CD4-positive, alpha-beta T cell (primary cell): ENCODE measurements at regions not wholly inside any gene's neighbourhood (a gene's known extent, or its start where the extent isn't known, plus 50 kb on each side); places are given as distances from the start of the nearest gene placed in this dataset.

Source experiments
- ATAC-seq: fragments of 200-7000 bp; cut with Tn5 transposase; one replicate; pipeline ENCODE4 v1.10.0; 2022; ENCODE audit warnings: mild to moderate bottlenecking; ENCODE audit not compliant: poor library complexity
- CTCF ChIA-PET: fragments of 350-600 bp; sonication (Branson Sonifier 250); formaldehyde crosslinking; loops from one replicate; lab custom pipeline; 2021; ENCODE audit warnings: antibody characterized with exemption, inconsistent platforms; lab: Charles Lee
- POLR2A ChIA-PET: fragments of 350-600 bp; sonication (Branson Sonifier 250); formaldehyde crosslinking; loops from one replicate; lab custom pipeline; 2021; ENCODE audit warnings: antibody characterized with exemption, inconsistent platforms; lab: Charles Lee
- DNase-seq, 14 experiments: peaks; one replicate each; pipeline ENCODE4 v3.0.0-alpha.2; 2013 to 2020; ENCODE audit warnings: mixed read lengths in 2 of 14
- H3K27ac ChIP-seq, 2 donors: one replicate each; pipeline versions ENCODE4 v1.5.1 to v1.7.0; 2013; ENCODE audit warnings: low read length in 2 of 2, low read depth in 1 of 2, mild to moderate bottlenecking in 1 of 2
- H3K27me3 ChIP-seq, 2 experiments: 1 replicate in 1 of 2; 2 replicates in 1 of 2; pipeline versions ENCODE4 v1.6.1 to v1.7.0; 2013; ENCODE audit warnings: low read length in 2 of 2, control low read depth in 1 of 2, mild to moderate bottlenecking in 1 of 2, moderate library complexity in 1 of 2; ENCODE audit not compliant: insufficient read depth in 2 of 2, control insufficient read depth in 1 of 2
- H3K36me3 ChIP-seq: one replicate; pipeline ENCODE4 v1.6.1; 2013; ENCODE audit warnings: low read length, control low read depth; ENCODE audit not compliant: insufficient read depth
- H3K4me1 ChIP-seq: one replicate; pipeline ENCODE4 v1.6.1; 2013; ENCODE audit warnings: low read length, control low read depth; ENCODE audit not compliant: insufficient read depth
- H3K4me3 ChIP-seq: one replicate; pipeline ENCODE4 v1.5.1; 2013; ENCODE audit warnings: mild to moderate bottlenecking, low read length, moderate library complexity
- H3K9me3 ChIP-seq, 2 experiments: 1 replicate in 1 of 2; 2 replicates in 1 of 2; pipeline versions ENCODE4 v1.6.1 to v1.7.0; 2013; ENCODE audit warnings: low read length in 2 of 2, mild to moderate bottlenecking in 2 of 2, control low read depth in 1 of 2, moderate library complexity in 1 of 2; ENCODE audit not compliant: control insufficient read depth in 1 of 2, insufficient read depth in 1 of 2
- H3K27ac Mint-ChIP-seq: one replicate; pipeline ENCODE4 v1.8.0; 2020; ENCODE audit warnings: mixed read lengths
- H3K27me3 Mint-ChIP-seq: one replicate; pipeline ENCODE4 v1.8.0; 2021; ENCODE audit warnings: mixed read lengths
- H3K36me3 Mint-ChIP-seq: one replicate; pipeline ENCODE4 v1.8.0; 2021; ENCODE audit warnings: low read depth, mixed read lengths
- H3K4me1 Mint-ChIP-seq: one replicate; pipeline ENCODE4 v1.8.0; 2021; ENCODE audit warnings: low read depth, mixed read lengths
- H3K4me3 Mint-ChIP-seq: one replicate; pipeline ENCODE4 v1.8.0; 2020; ENCODE audit warnings: mild to moderate bottlenecking, mixed read lengths
- H3K9me3 Mint-ChIP-seq: one replicate; pipeline ENCODE4 v1.8.0; 2020; ENCODE audit warnings: mixed read lengths
- CTCF ChIP-seq: fragments of 200-600 bp; IDR thresholded peaks from one replicate; pipeline ENCODE4 v1.8.0; 2022; ENCODE audit warnings: antibody characterized with exemption, mild to moderate bottlenecking
- intact Hi-C, 2 experiments: fragments of 100-400 bp; cut with DNase I in 1 of 2; cut with micrococcal nuclease in 1 of 2; formaldehyde crosslinking; loops; one replicate each; pipeline versions ENCODE4 v1.15.1 to v1.9.0; 2023 to 2025; cut with DNase I, micrococcal nuclease

GRCh38 chr9:19689328-19690101, 99.3 kb downstream of the SLC24A2 start:
- ChIA-PET POLR2A (interaction anchor here (0.6 kb wide), 1 partner anchor 23 kb away, joined by 3 read pairs; no protein-coding TSS in a partner anchor), CTCF (no interaction called here)
- intact Hi-C loops: no loop called here
- no peak overlapping the region for H3K4me3 Mint-ChIP-seq
- no peaks in the 10 kb centered on the region for H3K9me3 ChIP-seq
- H3K4me3 ChIP-seq: no peak overlapping the region
- H3K27me3 ChIP-seq: no peaks in the 10 kb centered on the region
- H3K27ac ChIP-seq: no peak overlapping the region
- H3K36me3 Mint-ChIP-seq: no peaks in the 10 kb centered on the region
- peaks cover 4% of the 10 kb centered on the region for H3K27me3 Mint-ChIP-seq
- no peaks in the 10 kb centered on the region for H3K4me1 Mint-ChIP-seq
- no peak overlapping the region for H3K27ac Mint-ChIP-seq
- no peaks in the 10 kb centered on the region for H3K36me3 ChIP-seq
- ATAC-seq: no peak
- no peak for DNase-seq
- H3K9me3 Mint-ChIP-seq: peaks cover 11% of the 10 kb centered on the region
- TF ChIP-seq CTCF: no peak
- no peaks in the 10 kb centered on the region for H3K4me1 ChIP-seq

DNA sequence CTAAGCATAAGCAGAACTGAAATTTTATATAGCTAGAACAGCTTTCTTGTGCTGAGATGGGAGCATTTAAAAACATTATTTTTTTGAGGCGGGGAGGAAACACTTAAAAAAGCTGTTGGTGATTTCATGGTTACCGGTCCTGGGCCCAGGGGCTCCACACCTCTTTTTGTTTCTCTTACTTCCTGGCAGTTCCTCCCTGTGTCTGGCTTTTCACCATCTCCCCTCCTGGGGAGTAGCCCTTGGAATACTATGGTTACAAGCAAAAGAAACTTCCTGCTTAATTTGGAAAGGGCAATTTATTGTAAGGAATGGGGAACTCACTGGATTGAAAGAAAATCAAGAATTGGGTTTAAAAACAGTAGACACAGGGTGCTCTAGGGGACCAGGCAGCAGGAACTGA, 105.1 kb downstream of the SLC24A2 start:
- Histone ChIP-seq H3K27ac (no peak overlapping the region), H3K27me3 (no peaks in the 10 kb centered on the region), H3K9me3 (no peaks in the 10 kb centered on the region), H3K36me3 (no peaks in the 10 kb centered on the region), H3K4me1 (no peaks in the 10 kb centered on the region), H3K4me3 (no peak overlapping the region)
- no peaks in the 10 kb centered on the region for H3K4me1 Mint-ChIP-seq
- H3K36me3 Mint-ChIP-seq: no peaks in the 10 kb centered on the region
- no peak overlapping the region for H3K27ac Mint-ChIP-seq
- no peak overlapping the region for H3K4me3 Mint-ChIP-seq
- CTCF ChIA-PET: no interaction called here
- peaks cover 11% of the 10 kb centered on the region for H3K9me3 Mint-ChIP-seq
- H3K27me3 Mint-ChIP-seq: peaks cover 4% of the 10 kb centered on the region
- ATAC-seq: no peak
- intact Hi-C loops: no loop called here
- no peak for DNase-seq
- TF ChIP-seq CTCF: no peak
- POLR2A ChIA-PET: no interaction called here

DNA sequence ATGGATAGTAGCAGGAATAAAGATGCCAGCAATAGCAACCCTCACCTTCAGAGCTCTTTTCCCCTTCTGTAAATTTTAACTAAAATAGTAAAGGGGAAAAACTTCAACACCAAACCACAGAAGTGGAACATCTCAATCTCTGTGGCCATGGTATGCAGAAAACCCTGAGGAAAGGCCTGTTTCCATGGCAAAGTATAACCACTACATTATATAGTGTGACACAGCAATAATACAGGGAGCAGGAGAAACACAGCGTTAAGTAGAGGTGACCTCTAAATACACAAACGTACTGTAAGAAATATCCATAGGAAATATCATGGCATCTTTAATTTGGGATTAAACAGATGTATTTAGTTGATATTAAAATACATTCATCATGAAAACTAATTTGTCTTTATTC, 106.4 kb downstream of the SLC24A2 start:
- no peak overlapping the region for H3K4me3 Mint-ChIP-seq
- no peak overlapping the region for H3K27ac Mint-ChIP-seq
- H3K27ac ChIP-seq: no peak overlapping the region
- ChIA-PET CTCF (no interaction called here), POLR2A (no interaction called here)
- H3K4me1 ChIP-seq: no peaks in the 10 kb centered on the region
- no peaks in the 10 kb centered on the region for H3K36me3 Mint-ChIP-seq
- no peaks in the 10 kb centered on the region for H3K27me3 Mint-ChIP-seq
- no peak for TF ChIP-seq CTCF
- ATAC-seq (no peak), DNase-seq (no peak)
- H3K27me3 ChIP-seq: no peaks in the 10 kb centered on the region
- H3K9me3 ChIP-seq: no peaks in the 10 kb centered on the region
- no peaks in the 10 kb centered on the region for H3K36me3 ChIP-seq
- intact Hi-C loops: no loop called here
- no peak overlapping the region for H3K4me3 ChIP-seq
- H3K4me1 Mint-ChIP-seq: no peaks in the 10 kb centered on the region
- H3K9me3 Mint-ChIP-seq: peaks cover 11% of the 10 kb centered on the region
